Liver (tissue), 8 donors: ENCODE measurements at regions not wholly inside any gene's neighbourhood (a gene's known extent, or its start where the extent isn't known, plus 50 kb on each side); places are given as distances from the start of the nearest gene placed in this dataset.

ENCODE experiments used
- DNase-seq: peaks from one replicate; pipeline ENCODE4 v3.0.0-alpha.2; 2017; ENCODE audit warnings: low spot score
- H3K27ac ChIP-seq, 2 donors: one replicate each; pipeline ENCODE4 v1.7.0; 2013; ENCODE audit warnings: inconsistent platforms in 2 of 2, low read length in 2 of 2, control low read depth in 1 of 2, low read depth in 1 of 2, mild to moderate bottlenecking in 1 of 2
- H3K27me3 ChIP-seq, 4 donors: one replicate each; pipeline versions ENCODE4 v1.6.1 to v1.7.0; 2013; ENCODE audit warnings: low read length in 3 of 4, inconsistent platforms in 1 of 4, mild to moderate bottlenecking in 1 of 4, moderate library complexity in 1 of 4; ENCODE audit not compliant: control insufficient read depth in 4 of 4, insufficient read depth in 4 of 4
- H3K36me3 ChIP-seq, 4 donors: one replicate each; pipeline versions ENCODE4 v1.6.1 to v1.7.0; 2013; ENCODE audit warnings: low read length in 3 of 4, mild to moderate bottlenecking in 3 of 4, low read depth in 1 of 4, moderate library complexity in 1 of 4; ENCODE audit not compliant: control insufficient read depth in 4 of 4, insufficient read depth in 3 of 4
- H3K4me1 ChIP-seq, 4 donors: one replicate each; pipeline versions ENCODE4 v1.6.1 to v1.7.0; 2013; ENCODE audit warnings: low read length in 3 of 4, mild to moderate bottlenecking in 3 of 4, moderate library complexity in 1 of 4; ENCODE audit not compliant: control insufficient read depth in 4 of 4, insufficient read depth in 4 of 4
- H3K4me3 ChIP-seq, 3 donors: one replicate each; pipeline versions ENCODE4 v1.6.1 to v1.7.0; 2013; ENCODE audit warnings: low read length in 3 of 3, control low read depth in 1 of 3, low read depth in 1 of 3, mild to moderate bottlenecking in 1 of 3
- H3K9ac ChIP-seq, 2 donors: one replicate each; pipeline ENCODE4 v1.7.0; 2013; ENCODE audit warnings: low read length in 2 of 2, mild to moderate bottlenecking in 2 of 2, moderate library complexity in 2 of 2, control low read depth in 1 of 2, low read depth in 1 of 2
- H3K9me3 ChIP-seq, 4 donors: one replicate each; pipeline versions ENCODE4 v1.6.1 to v1.7.0; 2013; ENCODE audit warnings: low read length in 3 of 4; ENCODE audit not compliant: control insufficient read depth in 4 of 4
- EGR1 ChIP-seq, 2 donors: IDR thresholded peaks; 2 replicates each; pipeline ENCODE4 v1.6.1; 2016 to 2018; ENCODE audit warnings: antibody characterized with exemption in 2 of 2, low read depth in 2 of 2
- FOXA1 ChIP-seq: IDR thresholded peaks from 2 replicates; pipeline ENCODE4 v1.6.1; 2016; ENCODE audit warnings: antibody characterized with exemption
- FOXA2 ChIP-seq: IDR thresholded peaks from 2 replicates; pipeline ENCODE4 v1.6.1; 2016; ENCODE audit warnings: antibody characterized with exemption
- HNF4A ChIP-seq, 2 donors: conservative IDR thresholded peaks; 2 replicates each; pipeline ENCODE4 v1.6.1; 2016; ENCODE audit warnings: antibody characterized with exemption in 2 of 2, mild to moderate bottlenecking in 2 of 2
- HNF4G ChIP-seq: IDR thresholded peaks from 2 replicates; pipeline ENCODE4 v1.6.1; 2016; ENCODE audit warnings: antibody characterized with exemption
- JUND ChIP-seq, 2 donors: IDR thresholded peaks; 2 replicates each; pipeline ENCODE4 v1.6.1; 2016; ENCODE audit warnings: antibody characterized with exemption in 2 of 2
- NR2F2 ChIP-seq: IDR thresholded peaks from 2 replicates; pipeline ENCODE4 v1.6.1; 2016; ENCODE audit warnings: antibody characterized with exemption
- RAD21 ChIP-seq, 2 donors: IDR thresholded peaks; 2 replicates each; pipeline ENCODE4 v1.6.1; 2016; ENCODE audit warnings: antibody characterized with exemption in 2 of 2, mild to moderate bottlenecking in 2 of 2
- RXRA ChIP-seq, 2 donors: IDR thresholded peaks; 2 replicates each; pipeline ENCODE4 v1.6.1; 2017 to 2018; ENCODE audit warnings: antibody characterized with exemption in 2 of 2, mild to moderate bottlenecking in 1 of 2
- SP1 ChIP-seq: IDR thresholded peaks from 2 replicates; pipeline ENCODE4 v1.6.1; 2018; ENCODE audit warnings: antibody characterized with exemption, mild to moderate bottlenecking
- TAF1 ChIP-seq: conservative IDR thresholded peaks from 2 replicates; pipeline ENCODE4 v1.6.1; 2016; ENCODE audit warnings: antibody characterized with exemption, mild to moderate bottlenecking
- YY1 ChIP-seq: IDR thresholded peaks from 2 replicates; pipeline ENCODE4 v1.6.1; 2016; ENCODE audit warnings: antibody characterized with exemption, mild to moderate bottlenecking
- WGBS: extraction: QIAGEN DNeasy Blood & Tissue Kit; methylation state at CpG from one replicate; pipeline ENCODE4 v1.1.7; 2013; 5-methylcytosine and 5-hydroxymethylcytosine counted together
- TF ChIP-seq, protein P1 (sequence below): IDR thresholded peaks from 2 replicates; pipeline ENCODE4 v1.6.1; 2016; ENCODE audit warnings: antibody characterized with exemption
- TF ChIP-seq, protein P2 (sequence below): IDR thresholded peaks from 2 replicates; pipeline ENCODE4 v1.6.1; 2016; ENCODE audit warnings: antibody characterized with exemption
- TF ChIP-seq, protein P3 (sequence below): IDR thresholded peaks from 2 replicates; pipeline ENCODE4 v1.6.1; 2016; ENCODE audit warnings: antibody characterized with exemption, mild to moderate bottlenecking
- TF ChIP-seq, protein P4 (sequence below): fragments of 150-350 bp; IDR thresholded peaks from 2 replicates; pipeline ENCODE4 v1.5.1; 2017; ENCODE audit warnings: improper control_type of control experiment, low read depth, low read length; ENCODE audit not compliant: missing input control
- donor health status: healthy.
- donor health status: healthy.
- donor health status: healthy.
- donor health status: healthy.
- donor health status: healthy.

DNA sequence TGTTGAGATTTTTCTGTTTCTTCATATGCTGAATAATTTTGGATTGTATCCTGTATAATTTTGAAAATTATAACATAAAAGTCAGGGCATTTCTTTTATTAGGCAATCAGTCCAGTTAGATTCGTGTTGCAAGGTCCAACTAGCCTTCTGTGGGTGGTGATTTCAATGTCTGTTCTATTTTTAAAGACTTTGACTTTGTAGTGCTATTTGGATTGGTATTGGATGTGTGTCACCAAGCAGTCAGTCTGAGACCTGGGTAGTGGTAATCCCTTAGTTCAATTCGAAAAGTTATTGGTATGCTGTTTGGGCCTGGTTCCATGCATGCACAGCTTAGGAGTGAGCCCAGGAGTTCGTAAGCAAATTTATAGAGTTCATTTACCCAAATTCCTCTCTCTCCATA, 82.2 kb downstream of the EPDR1 start:
- TF ChIP-seq YY1 (no peak), EGR1 (IDR thresholded peaks at IDR 0.05; ENCODE audit: low read depth in 2 of 2) (no peak), RAD21 (IDR thresholded peaks at IDR 0.05) (no peak), SP1 (no peak), FOXA2 (no peak), NR2F2 (no peak), RXRA (IDR thresholded peaks at IDR 0.05) (no peak), HNF4G (no peak), TAF1 (no peak), FOXA1 (no peak), HNF4A (conservative IDR thresholded peaks at IDR 0.05) (no peak)
- TF ChIP-seq, protein P1, sequence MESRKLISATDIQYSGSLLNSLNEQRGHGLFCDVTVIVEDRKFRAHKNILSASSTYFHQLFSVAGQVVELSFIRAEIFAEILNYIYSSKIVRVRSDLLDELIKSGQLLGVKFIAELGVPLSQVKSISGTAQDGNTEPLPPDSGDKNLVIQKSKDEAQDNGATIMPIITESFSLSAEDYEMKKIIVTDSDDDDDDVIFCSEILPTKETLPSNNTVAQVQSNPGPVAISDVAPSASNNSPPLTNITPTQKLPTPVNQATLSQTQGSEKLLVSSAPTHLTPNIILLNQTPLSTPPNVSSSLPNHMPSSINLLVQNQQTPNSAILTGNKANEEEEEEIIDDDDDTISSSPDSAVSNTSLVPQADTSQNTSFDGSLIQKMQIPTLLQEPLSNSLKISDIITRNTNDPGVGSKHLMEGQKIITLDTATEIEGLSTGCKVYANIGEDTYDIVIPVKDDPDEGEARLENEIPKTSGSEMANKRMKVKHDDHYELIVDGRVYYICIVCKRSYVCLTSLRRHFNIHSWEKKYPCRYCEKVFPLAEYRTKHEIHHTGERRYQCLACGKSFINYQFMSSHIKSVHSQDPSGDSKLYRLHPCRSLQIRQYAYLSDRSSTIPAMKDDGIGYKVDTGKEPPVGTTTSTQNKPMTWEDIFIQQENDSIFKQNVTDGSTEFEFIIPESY = no peak
- TF ChIP-seq, protein P2, sequence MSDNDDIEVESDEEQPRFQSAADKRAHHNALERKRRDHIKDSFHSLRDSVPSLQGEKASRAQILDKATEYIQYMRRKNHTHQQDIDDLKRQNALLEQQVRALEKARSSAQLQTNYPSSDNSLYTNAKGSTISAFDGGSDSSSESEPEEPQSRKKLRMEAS = no peak
- TF ChIP-seq, protein P3, sequence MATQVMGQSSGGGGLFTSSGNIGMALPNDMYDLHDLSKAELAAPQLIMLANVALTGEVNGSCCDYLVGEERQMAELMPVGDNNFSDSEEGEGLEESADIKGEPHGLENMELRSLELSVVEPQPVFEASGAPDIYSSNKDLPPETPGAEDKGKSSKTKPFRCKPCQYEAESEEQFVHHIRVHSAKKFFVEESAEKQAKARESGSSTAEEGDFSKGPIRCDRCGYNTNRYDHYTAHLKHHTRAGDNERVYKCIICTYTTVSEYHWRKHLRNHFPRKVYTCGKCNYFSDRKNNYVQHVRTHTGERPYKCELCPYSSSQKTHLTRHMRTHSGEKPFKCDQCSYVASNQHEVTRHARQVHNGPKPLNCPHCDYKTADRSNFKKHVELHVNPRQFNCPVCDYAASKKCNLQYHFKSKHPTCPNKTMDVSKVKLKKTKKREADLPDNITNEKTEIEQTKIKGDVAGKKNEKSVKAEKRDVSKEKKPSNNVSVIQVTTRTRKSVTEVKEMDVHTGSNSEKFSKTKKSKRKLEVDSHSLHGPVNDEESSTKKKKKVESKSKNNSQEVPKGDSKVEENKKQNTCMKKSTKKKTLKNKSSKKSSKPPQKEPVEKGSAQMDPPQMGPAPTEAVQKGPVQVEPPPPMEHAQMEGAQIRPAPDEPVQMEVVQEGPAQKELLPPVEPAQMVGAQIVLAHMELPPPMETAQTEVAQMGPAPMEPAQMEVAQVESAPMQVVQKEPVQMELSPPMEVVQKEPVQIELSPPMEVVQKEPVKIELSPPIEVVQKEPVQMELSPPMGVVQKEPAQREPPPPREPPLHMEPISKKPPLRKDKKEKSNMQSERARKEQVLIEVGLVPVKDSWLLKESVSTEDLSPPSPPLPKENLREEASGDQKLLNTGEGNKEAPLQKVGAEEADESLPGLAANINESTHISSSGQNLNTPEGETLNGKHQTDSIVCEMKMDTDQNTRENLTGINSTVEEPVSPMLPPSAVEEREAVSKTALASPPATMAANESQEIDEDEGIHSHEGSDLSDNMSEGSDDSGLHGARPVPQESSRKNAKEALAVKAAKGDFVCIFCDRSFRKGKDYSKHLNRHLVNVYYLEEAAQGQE = no peak
- TF ChIP-seq, protein P4, sequence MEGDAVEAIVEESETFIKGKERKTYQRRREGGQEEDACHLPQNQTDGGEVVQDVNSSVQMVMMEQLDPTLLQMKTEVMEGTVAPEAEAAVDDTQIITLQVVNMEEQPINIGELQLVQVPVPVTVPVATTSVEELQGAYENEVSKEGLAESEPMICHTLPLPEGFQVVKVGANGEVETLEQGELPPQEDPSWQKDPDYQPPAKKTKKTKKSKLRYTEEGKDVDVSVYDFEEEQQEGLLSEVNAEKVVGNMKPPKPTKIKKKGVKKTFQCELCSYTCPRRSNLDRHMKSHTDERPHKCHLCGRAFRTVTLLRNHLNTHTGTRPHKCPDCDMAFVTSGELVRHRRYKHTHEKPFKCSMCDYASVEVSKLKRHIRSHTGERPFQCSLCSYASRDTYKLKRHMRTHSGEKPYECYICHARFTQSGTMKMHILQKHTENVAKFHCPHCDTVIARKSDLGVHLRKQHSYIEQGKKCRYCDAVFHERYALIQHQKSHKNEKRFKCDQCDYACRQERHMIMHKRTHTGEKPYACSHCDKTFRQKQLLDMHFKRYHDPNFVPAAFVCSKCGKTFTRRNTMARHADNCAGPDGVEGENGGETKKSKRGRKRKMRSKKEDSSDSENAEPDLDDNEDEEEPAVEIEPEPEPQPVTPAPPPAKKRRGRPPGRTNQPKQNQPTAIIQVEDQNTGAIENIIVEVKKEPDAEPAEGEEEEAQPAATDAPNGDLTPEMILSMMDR = no peak
- no peak overlapping the region for H3K4me3 ChIP-seq
- H3K9ac ChIP-seq = no peak overlapping the region
- WGBS = 67% methylated on average over 3 of the region's 3 CpGs
- no peaks in the 10 kb centered on the region for H3K4me1 ChIP-seq
- no peaks in the 10 kb centered on the region for H3K27me3 ChIP-seq
- H3K27ac ChIP-seq = no peak overlapping the region
- H3K9me3 ChIP-seq = no peaks in the 10 kb centered on the region
- no peak for DNase-seq
- no peaks in the 10 kb centered on the region for H3K36me3 ChIP-seq

DNA sequence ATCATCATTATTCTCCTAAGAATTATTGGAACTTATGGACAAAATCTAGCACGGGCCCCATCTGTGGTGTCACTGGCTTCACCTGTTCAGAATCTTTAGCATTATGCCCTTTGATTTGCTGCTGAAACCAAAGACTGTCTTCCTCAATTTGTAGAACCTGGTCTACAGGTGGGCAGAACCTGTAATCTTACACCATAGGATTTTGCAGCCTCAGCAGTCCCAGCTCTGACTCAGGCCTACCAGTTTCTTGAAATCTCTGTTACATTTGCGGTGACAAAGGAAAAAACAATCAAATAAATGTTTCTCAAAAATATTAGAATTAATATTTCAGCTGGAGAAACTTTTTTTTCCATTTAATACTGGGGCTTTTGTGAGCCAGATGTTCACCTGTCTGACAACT, 86.1 kb downstream of the EPDR1 start:
- no peak for DNase-seq
- Histone ChIP-seq H3K4me1 (no peaks in the 10 kb centered on the region), H3K9me3 (peaks cover 0 to 10% (median 1%) of the 10 kb centered on the region in 4 donors), H3K27me3 (no peaks in the 10 kb centered on the region), H3K36me3 (no peaks in the 10 kb centered on the region), H3K27ac (no peak overlapping the region), H3K4me3 (no peak overlapping the region), H3K9ac (no peak overlapping the region)
- no peak for TF ChIP-seq RXRA (IDR thresholded peaks at IDR 0.05)
- TF ChIP-seq TAF1 = no peak
- no peak for TF ChIP-seq JUND (IDR thresholded peaks at IDR 0.05)
- no peak for TF ChIP-seq FOXA1
- TF ChIP-seq, protein P4 = no peak
- TF ChIP-seq, protein P3 = no peak
- TF ChIP-seq, protein P2 = no peak
- no peak for TF ChIP-seq HNF4G
- TF ChIP-seq, protein P1 = no peak
- no peak for TF ChIP-seq EGR1 (IDR thresholded peaks at IDR 0.05; ENCODE audit: low read depth in 2 of 2)
- WGBS = 84% methylated on average over 2 of the region's 2 CpGs
